Endometrium (tissue), 2 donors: ENCODE measurements at regions not wholly inside any gene's neighbourhood (a gene's known extent, or its start where the extent isn't known, plus 50 kb on each side); places are given as distances from the start of the nearest gene placed in this dataset.

Source experiments
- FAIRE-seq: peaks from 2 replicates; lab custom pipeline; 2012; peaks lifted over from hg19 to GRCh38; lab: Jason Lieb, UNC
- donor health status: control.
- donor health status: control.

- FAIRE-seq, result no peak
Observed at GRCh38 chr6:65814071-65814470, 107.0 kb upstream of the EYS start.

DNA sequence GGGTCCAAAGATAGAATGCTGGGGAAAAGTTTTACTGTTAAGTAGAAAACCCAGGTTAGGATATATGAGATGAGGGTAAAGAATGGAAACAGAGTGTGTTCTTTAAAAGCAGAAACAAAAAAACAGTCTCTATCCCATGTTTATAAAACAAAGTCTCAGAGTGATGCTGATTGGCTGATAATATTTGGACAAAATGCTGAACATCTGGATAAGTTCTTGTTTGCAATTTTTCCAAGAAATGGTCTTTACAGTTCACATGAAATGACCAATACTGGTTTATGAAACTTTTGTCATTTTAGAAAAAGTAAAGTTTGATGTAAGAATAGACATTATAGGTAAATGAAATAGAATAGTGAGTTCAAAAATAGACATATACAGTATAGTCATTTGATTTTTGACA, 96.2 kb upstream of the EYS start:
- FAIRE-seq, result peak; percentile 85

GRCh38 chr6:65799389-65799788, 92.4 kb upstream of the EYS start:
- FAIRE-seq, result no peak

- FAIRE-seq, result no peak
Observed at GRCh38 chr6:65798280-65799014, 91.4 kb upstream of the EYS start.

DNA sequence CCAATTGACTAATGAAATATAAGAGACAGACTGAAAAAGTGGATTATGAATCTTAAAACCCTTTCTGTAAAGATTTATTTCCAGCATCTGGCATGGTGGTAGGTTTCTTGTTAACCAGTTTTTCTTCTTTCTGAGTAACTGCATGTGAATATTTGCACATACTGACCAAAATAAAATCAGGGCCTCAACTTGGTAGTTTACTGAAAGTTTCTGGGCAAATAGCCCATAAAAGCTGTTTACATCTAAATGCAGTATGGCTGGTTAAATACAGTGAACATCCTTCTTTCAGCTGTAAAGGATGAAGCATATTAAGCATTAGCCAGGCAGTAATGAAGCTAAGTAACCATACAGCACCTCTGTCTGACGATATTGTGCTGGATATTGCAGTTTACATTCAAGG, 83.6 kb upstream of the EYS start:
- no peak for FAIRE-seq

GRCh38 chr6:65787787-65788186, 80.8 kb upstream of the EYS start:
- no peak for FAIRE-seq

- FAIRE-seq, result no peak
Observed at GRCh38 chr6:65786815-65787214, 79.8 kb upstream of the EYS start.

- no peak for FAIRE-seq
Observed at GRCh38 chr6:65780691-65781090, 73.7 kb upstream of the EYS start.

DNA sequence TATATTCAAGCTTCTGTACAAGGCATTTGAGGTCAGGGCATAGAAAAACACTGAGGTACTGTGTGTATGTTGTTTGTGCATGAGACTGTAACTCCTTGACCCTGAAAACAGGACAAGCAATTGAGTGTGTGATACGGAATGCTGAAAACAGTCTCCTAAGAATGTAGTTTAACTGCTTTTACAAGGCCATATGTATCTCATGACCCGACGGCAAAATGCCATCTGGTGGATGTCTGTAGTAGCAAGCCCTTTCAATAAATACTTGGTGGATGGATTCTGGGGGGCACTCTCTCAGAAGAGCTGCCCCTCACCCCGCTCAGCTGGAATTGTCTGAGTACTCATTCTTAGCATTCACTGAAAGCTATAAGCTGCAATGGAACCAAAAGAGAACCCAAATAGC, 69.3 kb upstream of the EYS start:
- no peak for FAIRE-seq

DNA sequence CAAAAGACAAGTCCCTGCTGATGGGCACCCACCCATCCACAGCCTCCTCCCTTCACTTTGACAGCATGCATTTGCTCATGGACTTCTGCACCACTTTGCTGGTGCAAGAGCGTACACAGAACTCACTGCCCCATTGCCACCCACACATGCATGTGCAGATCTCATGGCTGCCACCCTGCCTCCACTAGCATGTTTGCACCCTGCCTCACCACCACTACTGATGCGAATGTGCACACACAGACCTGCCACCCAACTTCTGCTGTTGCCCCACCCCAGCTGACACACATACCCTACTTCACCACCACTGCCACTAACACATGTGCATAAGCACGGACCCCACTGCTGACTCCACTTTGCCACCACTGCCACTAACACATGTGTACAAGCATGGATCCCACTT, 64.9 kb upstream of the EYS start:
- FAIRE-seq, result no peak

GRCh38 chr6:65761890-65762289, 54.9 kb upstream of the EYS start:
- FAIRE-seq, result no peak

GRCh38 chr6:65760285-65760684, 53.3 kb upstream of the EYS start:
- FAIRE-seq, result no peak
